ENCODE measurements at regions not wholly inside any gene's neighbourhood (a gene's known extent, or its start where the extent isn't known, plus 50 kb on each side); places are given as distances from the start of the nearest gene placed in this dataset.

DNA sequence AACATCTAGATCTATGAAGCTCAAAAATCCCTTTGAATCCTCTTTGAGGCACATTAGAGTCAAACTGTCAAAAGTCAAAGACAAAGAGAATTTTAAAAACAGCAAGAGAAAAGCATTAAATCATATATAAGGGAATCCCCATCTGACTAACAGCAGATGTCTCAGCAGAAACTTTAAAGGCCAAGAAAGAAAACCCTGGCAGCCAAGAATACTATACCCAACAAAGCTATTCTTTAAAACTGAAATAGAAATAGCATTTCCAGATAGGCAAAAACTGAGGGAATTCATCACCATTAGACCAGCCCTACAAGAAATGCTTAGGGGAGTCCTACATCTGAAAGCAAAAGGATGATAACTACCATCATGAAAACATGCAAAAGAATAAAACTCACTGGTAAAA, 211.2 kb upstream of the PDZRN3 start:
- Histone ChIP-seq H3K4me1 (ENCODE audit: control insufficient read depth in 1 of 2, insufficient read depth in 2 of 2, low read length in 2 of 2) (no peaks in the 10 kb centered on the region), H3K36me3 (replicated peaks in 1 of 2; ENCODE audit: control insufficient read depth in 1 of 2, insufficient read depth in 2 of 2, low read length in 2 of 2) (no peaks in the 10 kb centered on the region), H3K27ac (ENCODE audit: low read depth in 1 of 2, low read length in 2 of 2) (no peak overlapping the region), H2AFZ (ENCODE audit: insufficient read depth, low read depth, low read length, poor library complexity, severe bottlenecking) (no peak overlapping the region), H3K9me3 (replicated peaks in 1 of 2; ENCODE audit: control insufficient read depth in 1 of 2, insufficient read depth in 1 of 2, low read length in 2 of 2) (peaks cover 7 to 19% of the 10 kb centered on the region in 2 donors), H3K9ac (ENCODE audit: insufficient read depth, low read length, poor library complexity, severe bottlenecking) (no peak overlapping the region), H3K79me2 (ENCODE audit: insufficient read depth, low read length) (no peaks in the 10 kb centered on the region), H3K4me3 (replicated peaks in 1 of 3; ENCODE audit: low read depth in 2 of 3, low read length in 3 of 3) (no peak overlapping the region), H3K4me2 (replicated peaks; ENCODE audit: extremely low read depth, low read length, poor library complexity, severe bottlenecking) (no peak overlapping the region), H4K20me1 (ENCODE audit: insufficient read depth, low read length) (no peaks in the 10 kb centered on the region), H3K27me3 (ENCODE audit: control insufficient read depth in 2 of 2, insufficient read depth in 2 of 2, low read length in 2 of 2) (no peaks in the 10 kb centered on the region)
- no peak for DNase-seq
- H3K9me3 Mint-ChIP-seq: peaks cover 4 to 24% (median 12%) of the 10 kb centered on the region in 7 donors
- intact Hi-C loops (cut with micrococcal nuclease): no loop called here
- TF ChIP-seq, protein P1, sequence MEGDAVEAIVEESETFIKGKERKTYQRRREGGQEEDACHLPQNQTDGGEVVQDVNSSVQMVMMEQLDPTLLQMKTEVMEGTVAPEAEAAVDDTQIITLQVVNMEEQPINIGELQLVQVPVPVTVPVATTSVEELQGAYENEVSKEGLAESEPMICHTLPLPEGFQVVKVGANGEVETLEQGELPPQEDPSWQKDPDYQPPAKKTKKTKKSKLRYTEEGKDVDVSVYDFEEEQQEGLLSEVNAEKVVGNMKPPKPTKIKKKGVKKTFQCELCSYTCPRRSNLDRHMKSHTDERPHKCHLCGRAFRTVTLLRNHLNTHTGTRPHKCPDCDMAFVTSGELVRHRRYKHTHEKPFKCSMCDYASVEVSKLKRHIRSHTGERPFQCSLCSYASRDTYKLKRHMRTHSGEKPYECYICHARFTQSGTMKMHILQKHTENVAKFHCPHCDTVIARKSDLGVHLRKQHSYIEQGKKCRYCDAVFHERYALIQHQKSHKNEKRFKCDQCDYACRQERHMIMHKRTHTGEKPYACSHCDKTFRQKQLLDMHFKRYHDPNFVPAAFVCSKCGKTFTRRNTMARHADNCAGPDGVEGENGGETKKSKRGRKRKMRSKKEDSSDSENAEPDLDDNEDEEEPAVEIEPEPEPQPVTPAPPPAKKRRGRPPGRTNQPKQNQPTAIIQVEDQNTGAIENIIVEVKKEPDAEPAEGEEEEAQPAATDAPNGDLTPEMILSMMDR (IDR thresholded peaks at IDR 0.05): no peak
- no peak overlapping the region for H3K4me3 Mint-ChIP-seq
- H3K27me3 Mint-ChIP-seq (ENCODE audit: low read depth in 3 of 3): peaks cover 0 to 1% (median 0%) of the 10 kb centered on the region in 3 donors
- H3K4me1 Mint-ChIP-seq: no peaks in the 10 kb centered on the region
- no peak overlapping the region for H3K27ac Mint-ChIP-seq
- no peaks in the 10 kb centered on the region for H3K36me3 Mint-ChIP-seq

DNA sequence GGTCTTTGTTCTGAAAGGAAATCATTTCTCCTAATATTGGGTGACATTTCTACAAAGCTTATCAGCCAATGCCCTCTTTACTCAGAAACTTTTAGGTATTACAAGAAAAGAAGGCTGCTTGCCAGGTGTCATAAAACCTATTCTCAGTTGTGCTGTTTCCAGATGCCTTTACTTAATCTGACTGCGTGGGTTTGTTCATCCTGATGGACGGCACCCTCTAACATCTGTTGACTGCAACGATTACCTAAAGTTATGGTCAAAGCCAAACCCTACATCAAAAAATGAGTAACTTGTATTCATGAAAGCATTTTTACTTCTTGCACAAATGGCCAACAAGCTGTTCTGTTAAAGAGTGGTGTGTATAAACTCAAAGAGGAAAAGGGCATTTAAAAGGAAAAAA, 207.7 kb upstream of the PDZRN3 start:
- Mint-ChIP-seq H3K27ac (no peak overlapping the region), H3K27me3 (ENCODE audit: low read depth in 3 of 3) (peaks cover 0 to 1% (median 0%) of the 10 kb centered on the region in 3 donors), H3K4me1 (no peaks in the 10 kb centered on the region), H3K9me3 (peaks cover 4 to 24% (median 15%) of the 10 kb centered on the region in 7 donors), H3K36me3 (no peaks in the 10 kb centered on the region), H3K4me3 (no peak overlapping the region)
- no peaks in the 10 kb centered on the region for H3K36me3 ChIP-seq (replicated peaks in 1 of 2; ENCODE audit: control insufficient read depth in 1 of 2, insufficient read depth in 2 of 2, low read length in 2 of 2)
- no peak overlapping the region for H3K4me3 ChIP-seq (replicated peaks in 1 of 3; ENCODE audit: low read depth in 2 of 3, low read length in 3 of 3)
- intact Hi-C loops (cut with micrococcal nuclease): no loop called here
- H3K27me3 ChIP-seq (ENCODE audit: control insufficient read depth in 2 of 2, insufficient read depth in 2 of 2, low read length in 2 of 2): no peaks in the 10 kb centered on the region
- no CpG with 5 or more reads among the region's 3 CpGs for WGBS (ENCODE audit: insufficient coverage)
- H3K4me1 ChIP-seq (ENCODE audit: control insufficient read depth in 1 of 2, insufficient read depth in 2 of 2, low read length in 2 of 2): no peaks in the 10 kb centered on the region
- no peak overlapping the region for H2AFZ ChIP-seq (ENCODE audit: insufficient read depth, low read depth, low read length, poor library complexity, severe bottlenecking)
- H4K20me1 ChIP-seq (ENCODE audit: insufficient read depth, low read length): no peaks in the 10 kb centered on the region
- H3K9ac ChIP-seq (ENCODE audit: insufficient read depth, low read length, poor library complexity, severe bottlenecking): no peak overlapping the region
- H3K9me3 ChIP-seq (replicated peaks in 1 of 2; ENCODE audit: control insufficient read depth in 1 of 2, insufficient read depth in 1 of 2, low read length in 2 of 2): peaks cover 7 to 19% of the 10 kb centered on the region in 2 donors
- no peak for DNase-seq
- H3K79me2 ChIP-seq (ENCODE audit: insufficient read depth, low read length): no peaks in the 10 kb centered on the region
- TF ChIP-seq, protein P1 (IDR thresholded peaks at IDR 0.05): no peak
- no peak overlapping the region for H3K4me2 ChIP-seq (replicated peaks; ENCODE audit: extremely low read depth, low read length, poor library complexity, severe bottlenecking)
- no peak overlapping the region for H3K27ac ChIP-seq (ENCODE audit: low read depth in 1 of 2, low read length in 2 of 2)

All from CD14-positive monocyte (primary cell).